ENCODE measurements at regions not wholly inside any gene's neighbourhood (a gene's known extent, or its start where the extent isn't known, plus 50 kb on each side); places are given as distances from the start of the nearest gene placed in this dataset.

DNA sequence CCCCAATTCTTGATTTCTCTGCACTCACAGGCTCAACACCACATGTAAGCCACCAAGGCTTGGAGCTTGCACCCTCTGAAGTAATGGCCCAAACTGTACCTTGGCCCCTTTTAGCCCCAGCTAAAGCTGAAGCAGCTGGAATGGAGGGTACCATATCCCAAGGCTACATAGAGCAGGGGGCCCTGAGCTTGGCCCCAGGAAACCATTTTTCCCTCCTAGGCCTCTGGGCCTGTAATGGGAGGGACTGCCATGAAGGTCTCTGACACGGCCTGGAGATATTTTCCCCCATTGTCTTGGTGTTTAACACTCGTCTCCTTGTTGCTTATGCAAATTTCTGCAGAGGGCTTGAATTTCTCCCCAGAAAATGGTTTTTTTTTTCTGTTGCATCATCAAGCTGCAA is 69.7 kb downstream of the SKA1 start:
- no peak for ATAC-seq (ENCODE audit: low read depth)
- Histone ChIP-seq H3K27me3 (ENCODE audit: insufficient read depth, poor library complexity, severe bottlenecking) (no peaks in the 10 kb centered on the region), H3K4me1 (ENCODE audit: insufficient read depth, poor library complexity, severe bottlenecking) (no peaks in the 10 kb centered on the region), H3K4me3 (ENCODE audit: severe bottlenecking) (no peak overlapping the region), H3K27ac (ENCODE audit: poor library complexity, severe bottlenecking) (no peak overlapping the region), H3K9me3 (ENCODE audit: severe bottlenecking) (no peaks in the 10 kb centered on the region), H3K36me3 (ENCODE audit: low read depth) (no peaks in the 10 kb centered on the region)
- TF ChIP-seq, protein P1, sequence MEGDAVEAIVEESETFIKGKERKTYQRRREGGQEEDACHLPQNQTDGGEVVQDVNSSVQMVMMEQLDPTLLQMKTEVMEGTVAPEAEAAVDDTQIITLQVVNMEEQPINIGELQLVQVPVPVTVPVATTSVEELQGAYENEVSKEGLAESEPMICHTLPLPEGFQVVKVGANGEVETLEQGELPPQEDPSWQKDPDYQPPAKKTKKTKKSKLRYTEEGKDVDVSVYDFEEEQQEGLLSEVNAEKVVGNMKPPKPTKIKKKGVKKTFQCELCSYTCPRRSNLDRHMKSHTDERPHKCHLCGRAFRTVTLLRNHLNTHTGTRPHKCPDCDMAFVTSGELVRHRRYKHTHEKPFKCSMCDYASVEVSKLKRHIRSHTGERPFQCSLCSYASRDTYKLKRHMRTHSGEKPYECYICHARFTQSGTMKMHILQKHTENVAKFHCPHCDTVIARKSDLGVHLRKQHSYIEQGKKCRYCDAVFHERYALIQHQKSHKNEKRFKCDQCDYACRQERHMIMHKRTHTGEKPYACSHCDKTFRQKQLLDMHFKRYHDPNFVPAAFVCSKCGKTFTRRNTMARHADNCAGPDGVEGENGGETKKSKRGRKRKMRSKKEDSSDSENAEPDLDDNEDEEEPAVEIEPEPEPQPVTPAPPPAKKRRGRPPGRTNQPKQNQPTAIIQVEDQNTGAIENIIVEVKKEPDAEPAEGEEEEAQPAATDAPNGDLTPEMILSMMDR (IDR thresholded peaks at IDR 0.05; ENCODE audit: poor library complexity, severe bottlenecking): no peak
- DNase-seq (ENCODE audit: low spot score): no peak

DNA sequence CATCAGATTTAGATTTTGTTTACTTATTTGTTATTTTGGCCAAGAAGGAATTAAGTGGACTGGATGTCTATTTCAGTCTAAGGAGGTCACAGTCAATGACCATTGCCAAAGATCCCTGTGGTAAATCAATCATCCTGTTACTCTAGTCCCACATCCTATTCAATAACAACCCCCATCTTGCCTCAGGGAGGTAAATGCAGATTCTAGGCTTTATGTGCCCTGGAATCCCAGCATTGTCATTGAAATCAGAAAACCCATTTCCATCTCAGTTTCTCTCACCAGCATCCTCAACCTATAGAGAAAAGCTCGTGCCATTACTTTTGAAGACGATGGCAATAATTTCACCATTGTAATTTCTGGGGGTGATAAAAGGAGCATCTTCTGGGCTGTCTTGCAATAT is 71.8 kb downstream of the SKA1 start:
- DNase-seq (ENCODE audit: low spot score) (no peak), ATAC-seq (ENCODE audit: low read depth) (no peak)
- Histone ChIP-seq H3K4me3 (ENCODE audit: severe bottlenecking) (no peak overlapping the region), H3K27me3 (ENCODE audit: insufficient read depth, poor library complexity, severe bottlenecking) (no peaks in the 10 kb centered on the region), H3K27ac (ENCODE audit: poor library complexity, severe bottlenecking) (no peak overlapping the region), H3K9me3 (ENCODE audit: severe bottlenecking) (no peaks in the 10 kb centered on the region), H3K4me1 (ENCODE audit: insufficient read depth, poor library complexity, severe bottlenecking) (no peaks in the 10 kb centered on the region), H3K36me3 (ENCODE audit: low read depth) (no peaks in the 10 kb centered on the region)
- TF ChIP-seq, protein P1 (IDR thresholded peaks at IDR 0.05; ENCODE audit: poor library complexity, severe bottlenecking): no peak

DNA sequence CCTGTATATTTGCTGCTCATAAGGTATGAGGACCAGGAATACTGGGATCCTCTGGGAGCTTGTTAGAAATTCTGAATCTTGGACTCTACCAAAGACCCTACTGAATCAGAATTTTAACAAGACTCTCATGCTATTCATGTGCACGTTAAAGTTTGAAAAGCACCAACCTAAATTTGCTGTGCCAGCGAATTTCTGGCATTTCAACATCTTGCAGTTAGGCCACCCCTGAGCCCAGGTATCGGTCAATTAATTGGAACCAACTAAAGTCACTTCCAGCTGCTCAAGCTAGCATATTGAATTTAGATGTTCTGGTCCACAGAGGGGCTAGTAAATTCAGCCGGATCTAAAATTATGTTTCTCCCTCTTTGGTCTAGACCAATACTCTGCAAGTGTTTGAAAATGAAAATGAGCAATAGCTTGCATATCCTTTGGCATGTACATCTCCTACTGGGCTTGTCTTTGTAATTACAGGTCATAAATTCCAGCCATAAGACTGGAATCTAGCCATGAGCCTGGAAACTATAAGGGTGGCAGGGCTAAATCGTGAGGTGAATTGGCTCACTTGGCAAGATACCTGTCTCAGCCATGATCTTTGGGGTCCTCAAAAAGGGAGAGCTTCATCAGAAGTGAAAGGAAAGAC is 72.4 kb downstream of the SKA1 start:
- H3K36me3 ChIP-seq (ENCODE audit: low read depth): no peaks in the 10 kb centered on the region
- H3K4me1 ChIP-seq (ENCODE audit: insufficient read depth, poor library complexity, severe bottlenecking): no peaks in the 10 kb centered on the region
- TF ChIP-seq, protein P1 (IDR thresholded peaks at IDR 0.05; ENCODE audit: poor library complexity, severe bottlenecking): no peak
- no peaks in the 10 kb centered on the region for H3K9me3 ChIP-seq (ENCODE audit: severe bottlenecking)
- no peaks in the 10 kb centered on the region for H3K27me3 ChIP-seq (ENCODE audit: insufficient read depth, poor library complexity, severe bottlenecking)
- no peak overlapping the region for H3K4me3 ChIP-seq (ENCODE audit: severe bottlenecking)
- DNase-seq (ENCODE audit: low spot score) (no peak), ATAC-seq (ENCODE audit: low read depth) (no peak)
- H3K27ac ChIP-seq (ENCODE audit: poor library complexity, severe bottlenecking): no peak overlapping the region

DNA sequence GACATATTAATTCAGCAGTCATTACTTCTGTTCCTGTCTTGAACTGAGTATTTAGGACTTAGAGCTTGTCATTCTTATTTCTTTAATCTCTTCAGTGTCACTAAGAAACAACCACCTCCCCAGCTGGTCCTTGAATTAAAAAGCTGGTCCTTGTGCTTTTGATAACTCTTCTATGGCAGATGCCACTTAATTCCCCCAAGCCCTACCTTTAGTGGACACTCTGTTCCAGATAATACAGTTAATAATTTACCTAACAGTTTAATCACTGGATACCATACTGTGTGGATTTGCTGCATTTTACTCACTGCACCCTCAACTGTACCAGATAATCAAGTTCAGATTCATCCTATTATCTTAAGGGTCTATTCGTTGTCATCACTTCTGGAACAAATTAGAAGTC is 73.1 kb downstream of the SKA1 start:
- no peak overlapping the region for H3K27ac ChIP-seq (ENCODE audit: poor library complexity, severe bottlenecking)
- no peaks in the 10 kb centered on the region for H3K9me3 ChIP-seq (ENCODE audit: severe bottlenecking)
- no peaks in the 10 kb centered on the region for H3K27me3 ChIP-seq (ENCODE audit: insufficient read depth, poor library complexity, severe bottlenecking)
- no peak overlapping the region for H3K4me3 ChIP-seq (ENCODE audit: severe bottlenecking)
- H3K4me1 ChIP-seq (ENCODE audit: insufficient read depth, poor library complexity, severe bottlenecking): no peaks in the 10 kb centered on the region
- TF ChIP-seq, protein P1 (IDR thresholded peaks at IDR 0.05; ENCODE audit: poor library complexity, severe bottlenecking): no peak
- DNase-seq (ENCODE audit: low spot score): no peak
- H3K36me3 ChIP-seq (ENCODE audit: low read depth): no peaks in the 10 kb centered on the region
- ATAC-seq (ENCODE audit: low read depth): no peak

DNA sequence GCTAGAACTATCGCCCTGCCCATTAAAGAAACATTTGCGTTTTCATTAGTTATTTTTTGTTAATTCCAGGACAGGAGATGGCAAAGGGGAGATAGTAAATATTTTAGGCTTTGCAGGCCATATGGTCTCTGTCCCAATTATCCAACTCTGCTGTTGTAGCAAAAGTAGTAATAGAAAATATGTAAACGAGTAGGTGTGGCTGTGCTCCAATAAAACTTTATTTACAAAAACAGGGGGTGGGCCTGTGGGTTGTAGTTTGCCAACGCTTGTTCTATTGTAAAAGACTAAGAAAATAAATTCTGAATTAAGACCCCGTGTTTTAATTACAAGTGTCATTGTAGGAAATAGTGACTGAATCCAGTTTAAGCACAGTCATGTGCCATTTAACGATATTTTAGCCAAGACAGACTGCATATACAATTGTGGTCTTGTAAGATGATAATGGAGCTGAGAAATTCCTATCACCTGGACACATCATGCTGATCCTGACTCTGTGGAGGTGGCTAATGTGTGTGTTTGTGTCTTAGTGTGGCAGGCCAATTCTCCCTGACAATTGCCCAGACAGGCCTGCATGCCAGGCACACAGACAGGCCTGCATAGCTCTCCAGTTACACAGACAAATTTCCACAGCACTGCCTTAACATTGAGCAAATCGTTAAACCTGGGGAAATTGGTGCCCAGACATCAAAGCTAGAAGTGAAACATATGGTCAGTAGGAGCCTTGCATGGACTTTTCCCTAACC is 76.4 kb downstream of the SKA1 start:
- DNase-seq (ENCODE audit: low spot score) (no peak), ATAC-seq (ENCODE audit: low read depth) (no peak)
- TF ChIP-seq, protein P1 (IDR thresholded peaks at IDR 0.05; ENCODE audit: poor library complexity, severe bottlenecking): no peak
- no peak overlapping the region for H3K27ac ChIP-seq (ENCODE audit: poor library complexity, severe bottlenecking)
- H3K4me3 ChIP-seq (ENCODE audit: severe bottlenecking): no peak overlapping the region
- H3K36me3 ChIP-seq (ENCODE audit: low read depth): no peaks in the 10 kb centered on the region
- no peaks in the 10 kb centered on the region for H3K27me3 ChIP-seq (ENCODE audit: insufficient read depth, poor library complexity, severe bottlenecking)
- peaks cover 12% of the 10 kb centered on the region for H3K4me1 ChIP-seq (ENCODE audit: insufficient read depth, poor library complexity, severe bottlenecking)
- H3K9me3 ChIP-seq (ENCODE audit: severe bottlenecking): no peaks in the 10 kb centered on the region

Measured in RWPE2 (cell line).